Natural killer cell (primary cell): ENCODE measurements at regions not wholly inside any gene's neighbourhood (a gene's known extent, or its start where the extent isn't known, plus 50 kb on each side); places are given as distances from the start of the nearest gene placed in this dataset.

ENCODE experiments used
- ATAC-seq, 3 donors: fragments of 150-1000 bp in 2 of 3; fragments of 200-7000 bp in 1 of 3; cut with Tn5 transposase; 1 replicate in 1 of 3; 2 replicates in 2 of 3; pipeline ENCODE4 v1.10.0; 2021; ENCODE audit warnings: mild to moderate bottlenecking in 2 of 3, moderate library complexity in 2 of 3
- DNase-seq, 2 donors: peaks; one replicate each; pipeline versions ENCODE4 v3.0.0 to v3.0.0-alpha.2; 2013 to 2021; ENCODE audit warnings: mixed read lengths in 1 of 2
- H3K27ac ChIP-seq: one replicate; pipeline ENCODE4 v1.5.1; 2013; ENCODE audit warnings: mild to moderate bottlenecking, low read length
- H3K27me3 ChIP-seq: one replicate; pipeline ENCODE4 v1.6.1; 2013; ENCODE audit warnings: low read length; ENCODE audit not compliant: control insufficient read depth, insufficient read depth
- H3K36me3 ChIP-seq: one replicate; pipeline ENCODE4 v1.6.1; 2013; ENCODE audit warnings: low read length; ENCODE audit not compliant: control insufficient read depth, insufficient read depth
- H3K4me1 ChIP-seq: one replicate; pipeline ENCODE4 v1.6.1; 2013; ENCODE audit warnings: low read length; ENCODE audit not compliant: control insufficient read depth, insufficient read depth
- H3K4me3 ChIP-seq: one replicate; pipeline ENCODE4 v1.5.1; 2013; ENCODE audit warnings: low read length
- H3K9me3 ChIP-seq: one replicate; pipeline ENCODE4 v1.6.1; 2013; ENCODE audit warnings: low read length; ENCODE audit not compliant: control insufficient read depth, insufficient read depth
- H3K27ac Mint-ChIP-seq, 2 donors: one replicate each; pipeline ENCODE4 v1.8.0; 2022; ENCODE audit warnings: mild to moderate bottlenecking in 2 of 2, mixed read lengths in 2 of 2, moderate library complexity in 1 of 2
- H3K27me3 Mint-ChIP-seq, 2 donors: one replicate each; pipeline ENCODE4 v1.8.0; 2022; ENCODE audit warnings: low read depth in 2 of 2, mixed read lengths in 2 of 2
- H3K36me3 Mint-ChIP-seq: one replicate; pipeline ENCODE4 v1.8.0; 2022; ENCODE audit warnings: mixed read lengths
- H3K4me1 Mint-ChIP-seq, 2 donors: one replicate each; pipeline ENCODE4 v1.8.0; 2022; ENCODE audit warnings: mixed read lengths in 2 of 2
- H3K4me3 Mint-ChIP-seq: one replicate; pipeline ENCODE4 v1.8.0; 2022; ENCODE audit warnings: mild to moderate bottlenecking, moderate library complexity, mixed read lengths
- H3K9me3 Mint-ChIP-seq, 2 donors: one replicate each; pipeline ENCODE4 v1.8.0; 2022; ENCODE audit warnings: mixed read lengths in 2 of 2
- WGBS: methylation state at CpG from one replicate; pipeline ENCODE4 v1.1.7; 2013; ENCODE audit warnings: missing lambda C conversion rate; ENCODE audit not compliant: insufficient coverage; 5-methylcytosine and 5-hydroxymethylcytosine counted together
- intact Hi-C: fragments of 100-400 bp; cut with micrococcal nuclease; formaldehyde crosslinking; loops from one replicate; pipeline ENCODE4 v1.14.2; 2022
- TF ChIP-seq, protein P1 (sequence below): fragments of 200-600 bp; IDR thresholded peaks from one replicate; pipeline ENCODE4 v1.8.0; 2022; ENCODE audit warnings: antibody characterized with exemption

DNA sequence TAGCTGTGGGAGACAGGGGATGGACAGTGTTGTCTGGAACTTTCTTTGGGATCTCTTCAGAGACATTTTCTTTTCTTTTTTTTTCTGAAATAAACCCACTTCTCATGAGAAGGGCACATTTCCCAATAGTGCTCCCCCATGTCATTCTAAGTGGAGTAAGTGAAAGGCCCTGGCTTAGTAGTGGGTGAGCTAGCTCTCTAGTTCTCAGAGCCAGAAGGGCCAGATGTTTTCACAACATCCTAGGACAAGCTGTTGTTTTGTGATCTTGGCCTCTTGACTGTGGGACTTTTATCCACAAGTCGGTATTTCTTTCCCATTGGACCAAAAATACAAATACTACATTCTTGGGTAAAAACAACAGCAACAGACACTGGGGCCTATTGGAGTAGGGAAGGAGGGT, 607.7 kb upstream of the TENM4 start:
- no peak for ATAC-seq
- Histone ChIP-seq H3K4me3 (no peak overlapping the region), H3K27ac (no peak overlapping the region), H3K36me3 (no peaks in the 10 kb centered on the region), H3K4me1 (no peaks in the 10 kb centered on the region), H3K9me3 (no peaks in the 10 kb centered on the region), H3K27me3 (no peaks in the 10 kb centered on the region)
- no peak overlapping the region for H3K4me3 Mint-ChIP-seq
- no peak overlapping the region for H3K27ac Mint-ChIP-seq
- H3K27me3 Mint-ChIP-seq = no peaks in the 10 kb centered on the region
- no peaks in the 10 kb centered on the region for H3K4me1 Mint-ChIP-seq
- H3K9me3 Mint-ChIP-seq = peaks cover 9 to 10% of the 10 kb centered on the region in 2 donors
- TF ChIP-seq, protein P1, sequence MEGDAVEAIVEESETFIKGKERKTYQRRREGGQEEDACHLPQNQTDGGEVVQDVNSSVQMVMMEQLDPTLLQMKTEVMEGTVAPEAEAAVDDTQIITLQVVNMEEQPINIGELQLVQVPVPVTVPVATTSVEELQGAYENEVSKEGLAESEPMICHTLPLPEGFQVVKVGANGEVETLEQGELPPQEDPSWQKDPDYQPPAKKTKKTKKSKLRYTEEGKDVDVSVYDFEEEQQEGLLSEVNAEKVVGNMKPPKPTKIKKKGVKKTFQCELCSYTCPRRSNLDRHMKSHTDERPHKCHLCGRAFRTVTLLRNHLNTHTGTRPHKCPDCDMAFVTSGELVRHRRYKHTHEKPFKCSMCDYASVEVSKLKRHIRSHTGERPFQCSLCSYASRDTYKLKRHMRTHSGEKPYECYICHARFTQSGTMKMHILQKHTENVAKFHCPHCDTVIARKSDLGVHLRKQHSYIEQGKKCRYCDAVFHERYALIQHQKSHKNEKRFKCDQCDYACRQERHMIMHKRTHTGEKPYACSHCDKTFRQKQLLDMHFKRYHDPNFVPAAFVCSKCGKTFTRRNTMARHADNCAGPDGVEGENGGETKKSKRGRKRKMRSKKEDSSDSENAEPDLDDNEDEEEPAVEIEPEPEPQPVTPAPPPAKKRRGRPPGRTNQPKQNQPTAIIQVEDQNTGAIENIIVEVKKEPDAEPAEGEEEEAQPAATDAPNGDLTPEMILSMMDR = no peak
- no peaks in the 10 kb centered on the region for H3K36me3 Mint-ChIP-seq
- intact Hi-C loops = no loop called here
- WGBS = no CpG with 5 or more reads among the region's 1 CpG
- DNase-seq = no peak

DNA sequence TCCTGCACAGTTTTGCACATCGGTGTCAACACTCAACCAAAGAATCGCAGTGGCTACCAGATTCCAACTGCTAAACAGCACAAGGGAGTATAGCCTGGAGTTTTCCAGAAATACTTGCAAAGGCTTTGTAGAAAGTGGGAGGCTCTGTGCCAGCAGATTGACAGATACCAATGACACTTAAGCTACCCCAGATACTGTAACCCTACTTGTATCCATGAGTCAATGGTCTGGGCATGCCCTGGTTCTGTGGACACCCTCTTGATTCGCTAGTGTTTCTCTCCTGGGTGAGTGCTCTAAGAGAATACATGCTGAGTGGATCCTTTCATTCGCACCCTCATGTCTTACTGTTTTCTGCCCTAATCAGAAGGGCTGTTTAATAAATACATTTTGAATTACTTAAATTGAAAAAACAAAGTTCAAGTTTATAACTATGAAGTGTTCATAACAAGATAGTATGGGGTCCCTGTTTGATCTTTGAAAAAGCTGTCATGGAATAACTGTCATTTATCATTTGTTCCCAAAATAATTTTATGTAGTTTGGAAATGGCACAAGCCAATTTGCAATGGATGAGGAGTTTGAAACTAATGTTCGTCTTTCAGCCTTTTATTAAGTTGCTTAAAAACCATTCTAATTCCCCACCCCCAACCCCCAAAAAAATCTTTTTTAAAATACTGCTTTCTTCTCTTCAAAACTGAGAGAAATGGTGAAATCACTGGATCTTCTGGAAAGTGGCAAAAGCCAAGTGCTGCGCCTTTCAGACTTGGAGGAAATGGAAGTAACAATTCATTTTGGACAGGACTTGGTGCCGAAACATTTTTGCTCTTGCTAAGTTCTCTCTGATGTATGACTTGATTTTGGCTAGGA, 600.5 kb upstream of the TENM4 start:
- no peaks in the 10 kb centered on the region for H3K4me1 ChIP-seq
- no peaks in the 10 kb centered on the region for H3K9me3 ChIP-seq
- intact Hi-C loops = no loop called here
- H3K27ac ChIP-seq = no peak overlapping the region
- Mint-ChIP-seq H3K9me3 (peaks cover 5 to 9% of the 10 kb centered on the region in 2 donors), H3K27ac (no peak overlapping the region), H3K36me3 (peaks cover 6% of the 10 kb centered on the region), H3K27me3 (no peaks in the 10 kb centered on the region), H3K4me3 (no peak overlapping the region), H3K4me1 (no peaks in the 10 kb centered on the region)
- ATAC-seq = no peak
- no peaks in the 10 kb centered on the region for H3K36me3 ChIP-seq
- no peak for DNase-seq
- 68% methylated on average over 5 of the region's 7 CpGs for WGBS
- TF ChIP-seq, protein P1 = no peak
- no peak overlapping the region for H3K4me3 ChIP-seq
- H3K27me3 ChIP-seq = no peaks in the 10 kb centered on the region

DNA sequence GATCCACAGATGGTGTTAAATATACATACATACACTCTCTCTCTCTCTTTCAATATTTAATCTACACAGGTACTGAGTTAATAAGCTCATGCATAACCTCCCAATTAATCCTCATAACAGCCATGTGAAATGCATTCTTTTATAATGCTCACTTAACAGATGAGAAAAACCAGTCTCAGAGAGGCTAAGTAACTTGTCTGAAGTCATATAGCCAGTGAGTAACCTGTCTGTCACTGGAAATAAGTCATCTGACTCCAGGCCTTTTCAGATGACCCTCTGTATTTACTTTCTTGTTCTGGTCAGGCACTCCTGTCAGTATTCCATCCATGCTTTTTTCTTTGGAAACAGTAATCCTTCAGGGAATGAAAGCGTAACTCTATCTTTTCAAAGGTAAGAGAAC, 594.0 kb upstream of the TENM4 start:
- Histone ChIP-seq H3K4me1 (no peaks in the 10 kb centered on the region), H3K36me3 (no peaks in the 10 kb centered on the region), H3K9me3 (no peaks in the 10 kb centered on the region), H3K27me3 (no peaks in the 10 kb centered on the region), H3K4me3 (no peak overlapping the region), H3K27ac (no peak overlapping the region)
- Mint-ChIP-seq H3K27ac (no peak overlapping the region), H3K36me3 (peaks cover 6% of the 10 kb centered on the region), H3K4me3 (no peak overlapping the region), H3K27me3 (no peaks in the 10 kb centered on the region), H3K4me1 (no peaks in the 10 kb centered on the region), H3K9me3 (peaks cover 10 to 17% of the 10 kb centered on the region in 2 donors)
- DNase-seq = no peak
- ATAC-seq = no peak
- 84% methylated on average over 1 of the region's 1 CpG for WGBS
- intact Hi-C loops = no loop called here
- TF ChIP-seq, protein P1 = no peak
